HepG2 (cell line): ENCODE measurements at regions not wholly inside any gene's neighbourhood (a gene's known extent, or its start where the extent isn't known, plus 50 kb on each side); places are given as distances from the start of the nearest gene placed in this dataset.
A peak's percentile ranks its signal among the peaks of the same experiment; 100 is the strongest.

Experiments used
- CEBPB ChIP-seq: IDR thresholded peaks from 2 replicates; pipeline ENCODE4 v1.6.1; 2011; ENCODE audit warnings: low read depth, low read length, improper control_type of control experiment, borderline replicate concordance
- ELF3 ChIP-seq: IDR thresholded peaks from 2 replicates; pipeline ENCODE4 v1.6.1; 2016; ENCODE audit warnings: missing genetic modification reagents, missing compliant biosample characterization
- RXRB ChIP-seq: IDR thresholded peaks from 2 replicates; pipeline ENCODE4 v1.6.1; 2016; ENCODE audit warnings: borderline replicate concordance, missing genetic modification reagents, missing compliant biosample characterization
- SOX13 ChIP-seq, 3 experiments: fragments of 450-650 bp in 1 of 3; sonication (generic) in 1 of 3; formaldehyde crosslinking in 1 of 3; IDR thresholded peaks in 2 of 3; conservative IDR thresholded peaks in 1 of 3; 2 replicates each; pipeline versions ENCODE4 v1.5.0 to v1.6.1; 2016 to 2020; ENCODE audit warnings: antibody characterized with exemption in 1 of 3, mild to moderate bottlenecking in 1 of 3, missing compliant biosample characterization in 1 of 3, missing genetic modification reagents in 1 of 3, moderate library complexity in 1 of 3
- TF ChIP-seq, protein P1 (sequence below): sonication (generic); formaldehyde crosslinking; IDR thresholded peaks from 2 replicates; pipeline ENCODE4 v1.9.0; 2021; ENCODE audit warnings: missing genetic modification reagents, borderline replicate concordance
- TF ChIP-seq, protein P2 (sequence below): IDR thresholded peaks from 2 replicates; pipeline ENCODE4 v1.6.1; 2016
- TF ChIP-seq, protein P3 (sequence below), 2 experiments: sonication (generic) in 1 of 2; formaldehyde crosslinking in 1 of 2; IDR thresholded peaks; 2 replicates each; pipeline versions ENCODE4 v1.4.0 to v1.6.1; 2016 to 2020; ENCODE audit warnings: borderline replicate concordance in 1 of 2, low read depth in 1 of 2, mild to moderate bottlenecking in 1 of 2, missing genetic modification reagents in 1 of 2

DNA sequence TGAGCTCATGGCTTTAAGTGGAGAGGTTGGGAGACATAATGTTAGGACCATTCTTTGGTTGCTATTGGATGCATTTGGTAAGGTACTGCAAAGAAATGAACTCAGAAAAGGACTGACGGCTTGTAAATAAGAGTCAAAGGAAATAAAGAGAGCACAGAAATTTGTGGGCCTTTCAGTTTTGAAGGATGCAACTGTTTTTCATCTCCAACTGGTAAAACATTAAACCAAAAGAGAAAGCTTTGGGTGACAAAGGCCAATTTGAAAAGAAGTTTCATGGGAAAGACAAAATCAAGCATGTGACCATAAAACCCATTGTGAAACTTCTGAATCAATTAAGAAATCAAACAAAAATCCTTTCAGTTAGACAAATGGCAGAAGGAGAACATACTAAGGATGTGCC, 77.8 kb upstream of the SPOPL start (continued):
- TF ChIP-seq, protein P1, sequence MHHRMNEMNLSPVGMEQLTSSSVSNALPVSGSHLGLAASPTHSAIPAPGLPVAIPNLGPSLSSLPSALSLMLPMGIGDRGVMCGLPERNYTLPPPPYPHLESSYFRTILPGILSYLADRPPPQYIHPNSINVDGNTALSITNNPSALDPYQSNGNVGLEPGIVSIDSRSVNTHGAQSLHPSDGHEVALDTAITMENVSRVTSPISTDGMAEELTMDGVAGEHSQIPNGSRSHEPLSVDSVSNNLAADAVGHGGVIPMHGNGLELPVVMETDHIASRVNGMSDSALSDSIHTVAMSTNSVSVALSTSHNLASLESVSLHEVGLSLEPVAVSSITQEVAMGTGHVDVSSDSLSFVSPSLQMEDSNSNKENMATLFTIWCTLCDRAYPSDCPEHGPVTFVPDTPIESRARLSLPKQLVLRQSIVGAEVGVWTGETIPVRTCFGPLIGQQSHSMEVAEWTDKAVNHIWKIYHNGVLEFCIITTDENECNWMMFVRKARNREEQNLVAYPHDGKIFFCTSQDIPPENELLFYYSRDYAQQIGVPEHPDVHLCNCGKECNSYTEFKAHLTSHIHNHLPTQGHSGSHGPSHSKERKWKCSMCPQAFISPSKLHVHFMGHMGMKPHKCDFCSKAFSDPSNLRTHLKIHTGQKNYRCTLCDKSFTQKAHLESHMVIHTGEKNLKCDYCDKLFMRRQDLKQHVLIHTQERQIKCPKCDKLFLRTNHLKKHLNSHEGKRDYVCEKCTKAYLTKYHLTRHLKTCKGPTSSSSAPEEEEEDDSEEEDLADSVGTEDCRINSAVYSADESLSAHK (CRISPR knock-in tag) = no peak
- TF ChIP-seq ELF3 (CRISPR knock-in tag) = 0 out of 2 replicates have a peak, but pooled peaks have one; percentile 16
- TF ChIP-seq SOX13 (IDR thresholded peaks at IDR 0.05) = no peak
- peak in 1 of 2 experiments; percentile 77; a peak in 2 of 4 replicates for TF ChIP-seq SOX13 (CRISPR knock-in tag; conservative IDR thresholded peaks at IDR 0.05 in 1 of 2, IDR thresholded peaks at IDR 0.05 in 1 of 2)
- TF ChIP-seq CEBPB = peak; percentile 48; the same call in 1 of the 2 replicates
- TF ChIP-seq, protein P2, sequence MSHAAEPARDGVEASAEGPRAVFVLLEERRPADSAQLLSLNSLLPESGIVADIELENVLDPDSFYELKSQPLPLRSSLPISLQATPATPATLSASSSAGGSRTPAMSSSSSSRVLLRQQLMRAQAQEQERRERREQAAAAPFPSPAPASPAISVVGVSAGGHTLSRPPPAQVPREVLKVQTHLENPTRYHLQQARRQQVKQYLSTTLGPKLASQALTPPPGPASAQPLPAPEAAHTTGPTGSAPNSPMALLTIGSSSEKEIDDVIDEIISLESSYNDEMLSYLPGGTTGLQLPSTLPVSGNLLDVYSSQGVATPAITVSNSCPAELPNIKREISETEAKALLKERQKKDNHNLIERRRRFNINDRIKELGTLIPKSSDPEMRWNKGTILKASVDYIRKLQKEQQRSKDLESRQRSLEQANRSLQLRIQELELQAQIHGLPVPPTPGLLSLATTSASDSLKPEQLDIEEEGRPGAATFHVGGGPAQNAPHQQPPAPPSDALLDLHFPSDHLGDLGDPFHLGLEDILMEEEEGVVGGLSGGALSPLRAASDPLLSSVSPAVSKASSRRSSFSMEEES (CRISPR knock-in tag) = peak; percentile 83; the same call in 1 of the 2 replicates
- TF ChIP-seq RXRB (CRISPR knock-in tag) = 0 out of 2 replicates have a peak, but pooled peaks have one; percentile 12
- TF ChIP-seq, protein P3, sequence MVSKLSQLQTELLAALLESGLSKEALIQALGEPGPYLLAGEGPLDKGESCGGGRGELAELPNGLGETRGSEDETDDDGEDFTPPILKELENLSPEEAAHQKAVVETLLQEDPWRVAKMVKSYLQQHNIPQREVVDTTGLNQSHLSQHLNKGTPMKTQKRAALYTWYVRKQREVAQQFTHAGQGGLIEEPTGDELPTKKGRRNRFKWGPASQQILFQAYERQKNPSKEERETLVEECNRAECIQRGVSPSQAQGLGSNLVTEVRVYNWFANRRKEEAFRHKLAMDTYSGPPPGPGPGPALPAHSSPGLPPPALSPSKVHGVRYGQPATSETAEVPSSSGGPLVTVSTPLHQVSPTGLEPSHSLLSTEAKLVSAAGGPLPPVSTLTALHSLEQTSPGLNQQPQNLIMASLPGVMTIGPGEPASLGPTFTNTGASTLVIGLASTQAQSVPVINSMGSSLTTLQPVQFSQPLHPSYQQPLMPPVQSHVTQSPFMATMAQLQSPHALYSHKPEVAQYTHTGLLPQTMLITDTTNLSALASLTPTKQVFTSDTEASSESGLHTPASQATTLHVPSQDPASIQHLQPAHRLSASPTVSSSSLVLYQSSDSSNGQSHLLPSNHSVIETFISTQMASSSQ (IDR thresholded peaks at IDR 0.05; ENCODE audit: low read depth) = peak; percentile 67
- TF ChIP-seq, protein P3 (CRISPR knock-in tag; IDR thresholded peaks at IDR 0.05; ENCODE audit: borderline replicate concordance) = peak; percentile 74; the same call in 1 of the 2 replicates
